Gastroesophageal sphincter (tissue), 3 donors: ENCODE measurements at regions not wholly inside any gene's neighbourhood (a gene's known extent, or its start where the extent isn't known, plus 50 kb on each side); places are given as distances from the start of the nearest gene placed in this dataset.
"Not testable (repeated sequence)": the region's sequence is repeated elsewhere in the genome, so short reads cannot be mapped to it uniquely, and the experiment has no call there.

Experiments
- CTCF ChIP-seq, 4 experiments: fragments of 200-600 bp in 2 of 4; fragments of 450-650 bp in 2 of 4; sonication (generic) in 1 of 4; IDR thresholded peaks; one replicate each; pipeline ENCODE4 v1.5.1; 2017 to 2019; ENCODE audit warnings: antibody characterized with exemption in 4 of 4, mild to moderate bottlenecking in 2 of 4, moderate library complexity in 2 of 4
- EP300 ChIP-seq: sonication (generic); formaldehyde crosslinking; IDR thresholded peaks from one replicate; pipeline ENCODE4 v1.6.1; 2017; ENCODE audit warnings: antibody characterized with exemption, mild to moderate bottlenecking
- POLR2A ChIP-seq, 2 donors: fragments of 450-650 bp; IDR thresholded peaks; one replicate each; pipeline ENCODE4 v1.6.1; 2017; ENCODE audit warnings: antibody characterized with exemption in 2 of 2, mild to moderate bottlenecking in 2 of 2, moderate library complexity in 1 of 2
- POLR2AphosphoS5 ChIP-seq: sonication (generic); formaldehyde crosslinking; IDR thresholded peaks from one replicate; pipeline ENCODE4 v1.6.1; 2017; ENCODE audit warnings: antibody characterized with exemption

GRCh38 chr9:41269054-41269453 lies 79.9 kb upstream of the ZNG1F start:
- TF ChIP-seq CTCF (IDR thresholded peaks at IDR 0.05); POLR2A (IDR thresholded peaks at IDR 0.05); POLR2AphosphoS5; EP300: not testable (repeated sequence)
